NCI-H2081 (cell line): ENCODE measurements at regions not wholly inside any gene's neighbourhood (a gene's known extent, or its start where the extent isn't known, plus 50 kb on each side); places are given as distances from the start of the nearest gene placed in this dataset.

Experiments used
- DNase-seq, 2 experiments: peaks; one replicate each; lab custom pipeline; 2025; lab: John Stamatoyannopoulos, UW

GRCh38 chr6:146903451-146903850 is 300.8 kb upstream of the STXBP5 start:
- DNase-seq = no peak

DNA sequence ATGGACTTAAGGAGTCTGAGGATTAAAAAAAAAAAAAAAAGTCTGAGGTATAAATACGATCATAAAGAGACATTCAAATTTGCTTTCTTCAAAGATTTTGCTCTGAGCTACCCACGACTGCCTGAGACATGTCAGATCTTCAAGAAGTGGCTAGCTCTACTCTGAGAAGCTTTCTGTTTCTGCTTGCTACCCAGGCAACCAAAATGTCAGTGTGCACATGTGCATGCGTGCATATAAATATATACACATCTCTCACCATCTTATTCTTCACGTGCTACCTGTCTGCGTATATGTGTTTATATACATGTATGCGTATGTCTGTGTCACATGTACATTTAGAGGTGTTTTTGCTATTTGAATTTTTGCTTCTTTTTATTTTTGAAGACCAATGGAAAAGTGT is 299.6 kb upstream of the STXBP5 start:
- no peak for DNase-seq

DNA sequence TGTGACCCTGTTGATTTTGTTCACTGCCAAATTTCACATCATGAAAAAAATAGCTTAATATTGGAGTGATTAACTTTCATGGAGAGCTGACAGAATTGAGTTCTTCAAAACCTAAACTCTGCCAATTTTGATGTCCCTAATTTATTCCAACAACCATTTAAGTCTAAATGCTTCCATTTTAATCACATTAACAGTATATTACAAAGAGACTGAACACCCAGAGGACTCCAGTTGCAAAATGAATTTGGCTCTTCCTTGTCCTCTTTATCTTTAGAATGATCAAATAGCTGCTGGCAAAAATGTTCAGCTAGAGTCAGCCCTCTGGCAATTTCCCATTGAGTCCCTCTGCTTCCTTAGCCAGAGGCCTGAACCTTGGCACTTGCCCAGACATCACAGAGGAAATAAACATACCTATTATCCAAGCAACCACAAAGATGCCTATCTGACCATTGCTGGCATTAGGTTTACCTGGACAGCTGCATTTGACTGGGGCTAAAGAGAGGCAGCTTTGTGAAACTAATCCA is 299.0 kb upstream of the STXBP5 start:
- DNase-seq = peak; percentile 78 to 90

DNA sequence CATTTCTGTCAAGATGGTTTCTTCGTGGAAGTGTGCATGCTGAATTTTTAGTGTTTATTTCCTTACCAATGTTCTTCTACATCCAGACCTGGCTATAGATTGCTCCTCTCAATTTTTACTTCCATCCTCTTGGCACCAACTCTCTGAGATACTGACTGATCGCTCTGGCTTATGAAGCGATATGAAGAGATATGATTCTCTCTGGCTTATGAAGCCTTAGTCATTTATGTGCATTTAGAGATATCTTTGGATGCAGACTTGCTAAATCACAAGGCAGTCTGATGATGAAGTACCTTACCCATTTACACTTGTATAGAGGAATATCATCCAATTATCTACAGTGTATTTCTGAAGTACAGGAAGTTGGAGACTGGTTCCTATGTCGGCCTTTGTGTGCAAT is 295.4 kb upstream of the STXBP5 start:
- DNase-seq = no peak

GRCh38 chr6:146909376-146909775 is 294.8 kb upstream of the STXBP5 start:
- no peak for DNase-seq

- DNase-seq = no peak
These were observed 294.3 kb upstream of the STXBP5 start for GRCh38 chr6:146909886-146910285.

- DNase-seq = no peak
These were observed 293.6 kb upstream of the STXBP5 start for GRCh38 chr6:146910611-146911010.

- DNase-seq = no peak
These were observed 292.5 kb upstream of the STXBP5 start for GRCh38 chr6:146911635-146912215.

DNA sequence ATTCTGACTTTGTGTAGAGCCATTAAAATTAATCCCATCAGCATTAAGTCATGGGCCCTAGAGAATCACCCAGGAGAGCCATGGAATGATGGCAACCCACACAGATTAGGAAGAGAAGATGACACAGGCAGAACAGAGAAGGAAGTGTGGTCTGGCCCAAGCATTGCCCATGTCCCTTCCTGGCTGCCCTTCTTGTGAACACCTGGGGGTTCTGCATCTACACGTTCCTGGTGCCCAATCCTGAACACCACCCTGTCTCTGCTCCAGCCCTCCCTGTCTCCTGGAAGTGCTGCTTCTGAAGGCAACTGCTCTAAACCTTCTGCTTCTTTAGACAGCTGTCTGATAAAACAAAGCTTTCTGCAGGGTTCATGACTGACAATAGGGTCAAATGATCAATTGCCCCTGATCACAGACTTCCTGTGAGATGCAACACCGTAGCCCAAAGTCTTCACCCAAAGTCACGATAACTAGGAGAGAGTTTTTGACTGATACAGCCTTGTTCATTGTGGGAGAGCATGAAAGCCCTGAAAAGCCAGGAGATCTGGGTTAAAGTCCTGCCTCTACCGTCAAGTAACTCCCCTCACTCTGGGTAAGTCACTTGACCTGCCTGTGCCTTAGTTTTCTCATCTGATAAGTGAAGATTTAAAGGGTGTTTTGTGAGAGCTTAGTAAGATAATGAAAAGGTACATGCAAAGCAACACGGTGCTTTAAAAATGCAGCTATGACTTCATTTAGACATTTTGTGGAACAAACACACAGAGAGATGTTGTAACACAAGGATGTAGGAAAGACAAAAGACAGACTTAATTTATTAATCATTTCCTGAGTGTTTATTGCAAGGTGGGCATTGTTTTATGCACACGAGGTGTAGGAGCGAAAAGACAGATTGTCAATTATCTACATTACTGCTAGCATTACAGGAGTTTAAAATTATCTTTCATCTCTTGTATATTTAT is 291.2 kb upstream of the STXBP5 start:
- no peak for DNase-seq

DNA sequence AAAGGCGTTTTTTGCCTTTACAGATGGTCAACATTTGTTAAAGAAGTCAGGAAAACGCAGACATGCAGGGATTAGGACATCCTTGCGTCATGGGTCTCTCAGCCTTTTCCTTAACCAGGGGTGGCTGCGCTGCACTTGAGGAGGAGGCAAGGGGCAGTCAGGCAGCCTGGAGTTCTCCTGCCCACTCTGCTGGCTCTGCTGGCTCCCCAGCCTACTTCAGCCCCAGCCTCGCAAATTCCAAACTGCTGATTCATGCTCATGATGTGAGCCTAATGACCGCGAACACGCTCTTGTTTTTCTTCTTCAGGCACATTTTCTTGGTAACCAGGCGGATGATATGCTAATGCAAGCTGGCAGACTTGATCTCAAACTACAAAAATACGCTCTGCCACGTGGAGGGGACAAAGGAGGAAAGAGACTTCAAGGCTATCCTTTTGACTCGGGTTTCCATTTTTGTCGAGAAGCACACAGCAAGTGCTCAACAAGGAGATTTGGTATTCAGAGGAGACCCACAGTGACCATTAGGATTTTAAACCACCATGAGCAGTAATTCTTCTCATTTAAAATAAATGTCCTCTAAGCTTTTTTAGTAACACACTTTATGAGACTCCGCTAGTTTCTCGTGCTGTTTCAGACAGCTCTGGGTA is 290.3 kb upstream of the STXBP5 start:
- no peak for DNase-seq

DNA sequence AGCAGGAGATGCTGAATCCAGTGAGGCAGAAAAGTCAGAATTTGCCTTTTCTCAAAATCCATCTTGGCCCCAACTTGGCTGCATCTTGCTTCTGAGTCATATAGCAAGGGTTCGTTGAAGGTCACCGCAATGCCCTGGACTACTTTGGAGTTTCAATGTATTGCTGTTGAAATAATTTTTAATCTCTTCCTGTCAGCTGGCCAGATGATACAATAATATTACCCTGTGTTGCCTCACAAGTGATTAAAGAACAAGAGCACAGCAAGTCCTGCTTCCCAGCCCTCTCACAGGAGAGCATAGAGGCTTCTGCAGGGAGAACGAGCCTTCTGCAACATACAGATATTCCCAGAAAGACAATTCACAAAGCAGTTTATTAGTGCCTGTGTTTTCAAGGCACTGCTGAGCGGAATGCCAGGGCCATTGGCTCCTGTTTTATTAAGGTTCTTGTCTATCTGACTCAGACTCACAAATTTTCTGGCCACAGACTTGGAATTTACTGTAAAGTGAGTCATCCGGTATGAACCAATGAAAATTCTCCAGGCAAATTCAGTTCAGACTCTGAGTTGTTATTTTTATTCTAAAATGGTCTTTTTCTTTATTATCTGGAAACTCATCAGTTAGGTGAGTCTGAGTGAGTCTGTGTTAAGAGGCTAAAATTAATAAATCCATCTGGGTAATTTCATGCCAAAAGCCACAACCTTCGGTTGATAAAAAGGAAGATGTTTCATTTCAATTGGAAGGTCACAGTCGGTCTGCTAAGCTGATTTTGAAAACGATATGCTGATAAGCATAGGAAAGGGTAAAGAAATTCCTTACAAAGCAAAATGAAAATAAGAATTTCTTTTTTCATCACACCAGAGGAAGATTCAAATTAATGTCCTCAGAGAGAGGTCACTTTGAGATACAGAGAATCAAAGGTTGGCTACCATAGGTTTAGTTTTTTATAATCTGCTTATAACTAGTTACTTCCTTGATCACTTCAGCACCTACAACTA is 289.4 kb upstream of the STXBP5 start:
- DNase-seq = no peak

GRCh38 chr6:146915671-146916127 is 288.5 kb upstream of the STXBP5 start:
- DNase-seq = no peak

DNA sequence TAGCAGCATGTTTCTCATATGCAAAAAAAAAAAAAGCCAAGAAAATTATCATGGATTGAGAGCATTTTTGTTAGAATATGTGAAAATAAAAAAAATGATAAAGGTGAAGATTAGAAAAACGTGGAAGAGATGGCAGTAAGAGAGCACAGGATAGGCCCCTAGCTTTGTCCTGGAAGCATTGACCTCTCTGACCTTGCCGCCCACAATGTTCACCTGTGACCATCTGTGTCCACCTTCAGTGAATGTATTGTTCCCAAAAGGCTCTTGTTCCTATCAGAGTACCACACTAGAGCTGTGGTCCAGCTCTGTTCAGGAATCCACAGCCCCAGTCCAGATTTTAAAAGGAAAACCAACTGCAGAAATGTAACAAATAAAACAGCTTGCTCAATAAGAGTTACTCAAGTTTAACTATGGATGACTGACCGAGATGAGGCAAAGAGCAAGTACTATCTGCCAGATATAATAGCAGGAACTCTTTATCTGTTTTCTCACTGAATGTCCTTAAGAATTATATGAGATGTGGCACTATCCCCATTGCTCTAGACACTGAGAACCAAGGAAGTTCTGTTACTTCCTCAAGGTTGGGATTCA is 287.7 kb upstream of the STXBP5 start:
- DNase-seq = no peak

GRCh38 chr6:146917182-146917581 is 287.0 kb upstream of the STXBP5 start:
- no peak for DNase-seq

DNA sequence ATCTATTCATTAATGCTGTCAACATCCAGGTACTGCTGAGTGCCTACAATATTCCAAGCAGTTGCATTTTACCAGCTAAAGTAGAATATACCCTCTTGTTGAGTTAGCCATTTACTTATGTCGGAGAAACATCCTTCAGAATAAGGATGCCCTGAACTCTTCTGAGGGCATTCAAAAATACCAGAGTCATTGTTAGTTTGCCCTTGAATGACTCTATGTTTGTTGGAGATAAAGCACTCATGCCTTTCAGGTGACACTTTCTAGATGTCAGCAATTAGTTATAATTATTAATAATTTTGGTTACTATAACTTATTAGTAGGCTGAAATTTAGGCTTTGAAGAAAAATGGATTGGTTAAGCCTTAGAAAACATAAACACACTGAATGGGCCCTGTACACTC is 286.2 kb upstream of the STXBP5 start:
- DNase-seq = no peak

DNA sequence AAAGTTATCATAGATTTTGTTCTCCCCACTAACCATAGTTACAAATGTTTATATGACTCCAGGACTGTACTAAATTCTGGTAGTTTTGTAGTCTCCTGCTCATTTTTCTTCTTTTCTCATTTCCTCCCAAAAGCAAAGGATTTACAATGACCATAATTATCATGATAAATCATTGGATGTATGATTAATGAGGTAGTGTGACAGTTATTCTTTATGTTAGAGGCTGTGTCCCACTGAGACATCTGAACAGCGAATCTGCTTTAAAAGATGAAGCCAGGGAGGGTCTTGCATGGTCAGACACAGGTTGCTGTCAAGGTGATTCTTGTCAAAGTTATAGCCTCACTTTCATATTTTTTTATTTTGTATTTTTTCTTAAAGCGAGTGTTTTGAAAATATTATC is 285.2 kb upstream of the STXBP5 start:
- DNase-seq = no peak

DNA sequence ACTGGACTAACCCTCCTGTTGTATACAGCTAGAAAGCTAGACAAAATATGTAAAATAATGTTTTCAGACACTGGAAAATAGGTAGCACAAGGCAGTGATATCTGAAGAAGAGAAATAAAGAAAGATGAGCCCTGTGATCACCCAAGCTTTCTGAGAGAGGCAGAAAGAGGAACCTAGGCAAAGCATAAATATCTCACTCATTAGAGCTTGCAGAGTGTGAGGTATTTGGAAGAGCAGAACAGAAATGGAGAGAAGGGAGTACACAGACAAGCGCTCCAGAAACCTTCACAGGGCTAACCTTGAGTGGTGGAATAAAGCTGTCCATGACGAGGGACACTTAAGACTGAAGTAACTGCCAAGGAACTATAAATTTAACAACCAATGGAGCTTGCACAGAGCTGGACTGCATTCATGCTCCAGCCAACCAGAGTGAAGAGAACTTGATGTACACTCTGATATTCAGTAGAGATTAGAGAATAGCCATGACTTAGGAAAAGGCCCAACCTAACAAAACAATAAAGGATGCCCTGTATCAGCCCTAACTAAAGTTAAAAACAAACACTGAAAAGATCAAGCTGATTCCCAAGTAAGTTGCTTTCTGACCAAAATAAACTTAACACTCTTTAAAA is 280.9 kb upstream of the STXBP5 start:
- DNase-seq = no peak

GRCh38 chr6:146925846-146926245 is 278.4 kb upstream of the STXBP5 start:
- DNase-seq = no peak

- no peak for DNase-seq
These were observed 275.7 kb upstream of the STXBP5 start for GRCh38 chr6:146928503-146928902.

- DNase-seq = no peak
These were observed 273.0 kb upstream of the STXBP5 start for GRCh38 chr6:146931214-146931613.

DNA sequence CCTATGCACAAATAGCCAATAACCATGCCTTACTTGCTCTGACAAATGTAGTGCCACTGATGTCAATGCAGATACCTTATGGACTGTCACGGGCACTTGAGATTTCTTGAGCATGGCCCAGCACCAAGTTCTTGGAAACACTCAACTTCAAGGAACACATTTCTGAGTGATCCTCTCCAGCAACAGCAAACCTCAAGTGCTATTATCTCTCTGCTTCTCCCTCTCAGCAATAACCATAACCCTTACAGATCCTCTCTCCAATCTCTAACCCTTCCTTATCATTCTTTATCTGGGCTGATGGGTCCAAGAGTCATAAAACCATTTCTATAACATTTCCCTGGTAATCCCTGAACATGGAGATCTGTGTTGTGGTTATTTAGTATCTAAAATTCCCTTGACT is 266.9 kb upstream of the STXBP5 start:
- no peak for DNase-seq
